ENCODE measurements at regions not wholly inside any gene's neighbourhood (a gene's known extent, or its start where the extent isn't known, plus 50 kb on each side); places are given as distances from the start of the nearest gene placed in this dataset.

GRCh38 chr7:41475801-41476459 is 227.0 kb downstream of the INHBA start:
- TF ChIP-seq TCF4 (CRISPR knock-in tag; IDR thresholded peaks at IDR 0.05; ENCODE audit: borderline replicate concordance) (no peak), ISL1 (CRISPR knock-in tag; IDR thresholded peaks at IDR 0.05) (no peak), GLIS3 (CRISPR knock-in tag; IDR thresholded peaks at IDR 0.05) (no peak)
- TF ChIP-seq, protein P1, sequence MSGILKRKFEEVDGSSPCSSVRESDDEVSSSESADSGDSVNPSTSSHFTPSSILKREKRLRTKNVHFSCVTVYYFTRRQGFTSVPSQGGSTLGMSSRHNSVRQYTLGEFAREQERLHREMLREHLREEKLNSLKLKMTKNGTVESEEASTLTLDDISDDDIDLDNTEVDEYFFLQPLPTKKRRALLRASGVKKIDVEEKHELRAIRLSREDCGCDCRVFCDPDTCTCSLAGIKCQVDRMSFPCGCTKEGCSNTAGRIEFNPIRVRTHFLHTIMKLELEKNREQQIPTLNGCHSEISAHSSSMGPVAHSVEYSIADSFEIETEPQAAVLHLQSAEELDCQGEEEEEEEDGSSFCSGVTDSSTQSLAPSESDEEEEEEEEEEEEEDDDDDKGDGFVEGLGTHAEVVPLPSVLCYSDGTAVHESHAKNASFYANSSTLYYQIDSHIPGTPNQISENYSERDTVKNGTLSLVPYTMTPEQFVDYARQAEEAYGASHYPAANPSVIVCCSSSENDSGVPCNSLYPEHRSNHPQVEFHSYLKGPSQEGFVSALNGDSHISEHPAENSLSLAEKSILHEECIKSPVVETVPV (CRISPR knock-in tag; IDR thresholded peaks at IDR 0.05): no peak
- no peak for ATAC-seq

GRCh38 chr7:41472427-41473125 is 230.3 kb downstream of the INHBA start:
- ATAC-seq: peak; percentile 93
- TF ChIP-seq, protein P2, sequence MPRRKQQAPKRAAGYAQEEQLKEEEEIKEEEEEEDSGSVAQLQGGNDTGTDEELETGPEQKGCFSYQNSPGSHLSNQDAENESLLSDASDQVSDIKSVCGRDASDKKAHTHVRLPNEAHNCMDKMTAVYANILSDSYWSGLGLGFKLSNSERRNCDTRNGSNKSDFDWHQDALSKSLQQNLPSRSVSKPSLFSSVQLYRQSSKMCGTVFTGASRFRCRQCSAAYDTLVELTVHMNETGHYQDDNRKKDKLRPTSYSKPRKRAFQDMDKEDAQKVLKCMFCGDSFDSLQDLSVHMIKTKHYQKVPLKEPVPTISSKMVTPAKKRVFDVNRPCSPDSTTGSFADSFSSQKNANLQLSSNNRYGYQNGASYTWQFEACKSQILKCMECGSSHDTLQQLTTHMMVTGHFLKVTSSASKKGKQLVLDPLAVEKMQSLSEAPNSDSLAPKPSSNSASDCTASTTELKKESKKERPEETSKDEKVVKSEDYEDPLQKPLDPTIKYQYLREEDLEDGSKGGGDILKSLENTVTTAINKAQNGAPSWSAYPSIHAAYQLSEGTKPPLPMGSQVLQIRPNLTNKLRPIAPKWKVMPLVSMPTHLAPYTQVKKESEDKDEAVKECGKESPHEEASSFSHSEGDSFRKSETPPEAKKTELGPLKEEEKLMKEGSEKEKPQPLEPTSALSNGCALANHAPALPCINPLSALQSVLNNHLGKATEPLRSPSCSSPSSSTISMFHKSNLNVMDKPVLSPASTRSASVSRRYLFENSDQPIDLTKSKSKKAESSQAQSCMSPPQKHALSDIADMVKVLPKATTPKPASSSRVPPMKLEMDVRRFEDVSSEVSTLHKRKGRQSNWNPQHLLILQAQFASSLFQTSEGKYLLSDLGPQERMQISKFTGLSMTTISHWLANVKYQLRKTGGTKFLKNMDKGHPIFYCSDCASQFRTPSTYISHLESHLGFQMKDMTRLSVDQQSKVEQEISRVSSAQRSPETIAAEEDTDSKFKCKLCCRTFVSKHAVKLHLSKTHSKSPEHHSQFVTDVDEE (CRISPR knock-in tag; IDR thresholded peaks at IDR 0.05): no peak
- TF ChIP-seq, protein P1 (CRISPR knock-in tag; IDR thresholded peaks at IDR 0.05): no peak
- TF ChIP-seq ZFP3 (CRISPR knock-in tag; IDR thresholded peaks at IDR 0.05) (no peak), TCF4 (CRISPR knock-in tag; IDR thresholded peaks at IDR 0.05; ENCODE audit: borderline replicate concordance) (no peak), ESRRG (CRISPR knock-in tag; IDR thresholded peaks at IDR 0.05) (no peak), PPARA (CRISPR knock-in tag; IDR thresholded peaks at IDR 0.05; ENCODE audit: borderline replicate concordance) (no peak), OSR1 (CRISPR knock-in tag; IDR thresholded peaks at IDR 0.05) (no peak), ARNTL (CRISPR knock-in tag; IDR thresholded peaks at IDR 0.05; ENCODE audit: borderline replicate concordance, low read depth) (no peak), SNAI2 (CRISPR knock-in tag; IDR thresholded peaks at IDR 0.05) (no peak), BACH2 (CRISPR knock-in tag; IDR thresholded peaks at IDR 0.05; ENCODE audit: borderline replicate concordance) (no peak), CSDC2 (CRISPR knock-in tag; IDR thresholded peaks at IDR 0.05) (no peak), PATZ1 (CRISPR knock-in tag; IDR thresholded peaks at IDR 0.05; ENCODE audit: borderline replicate concordance) (no peak), RARB (CRISPR knock-in tag; IDR thresholded peaks at IDR 0.05) (no peak)

- ATAC-seq: no peak
- TF ChIP-seq, protein P2 (CRISPR knock-in tag; IDR thresholded peaks at IDR 0.05): no peak
- TF ChIP-seq GLIS3 (CRISPR knock-in tag; IDR thresholded peaks at IDR 0.05): no peak
These were observed 232.8 kb downstream of the INHBA start for GRCh38 chr7:41470081-41470480.

- ATAC-seq: no peak
- TF ChIP-seq PATZ1 (CRISPR knock-in tag; IDR thresholded peaks at IDR 0.05; ENCODE audit: borderline replicate concordance) (no peak), TOX (CRISPR knock-in tag; IDR thresholded peaks at IDR 0.05; ENCODE audit: borderline replicate concordance) (no peak), PPARA (CRISPR knock-in tag; IDR thresholded peaks at IDR 0.05; ENCODE audit: borderline replicate concordance) (no peak)
- TF ChIP-seq, protein P1 (CRISPR knock-in tag; IDR thresholded peaks at IDR 0.05): no peak
These were observed 235.3 kb downstream of the INHBA start for GRCh38 chr7:41467596-41467995.

Data from SK-N-SH treated with all-trans-retinoic acid at 6 μM for 48 hours (cell line).